HepG2 (cell line): ENCODE measurements at regions not wholly inside any gene's neighbourhood (a gene's known extent, or its start where the extent isn't known, plus 50 kb on each side); places are given as distances from the start of the nearest gene placed in this dataset.
A peak's percentile ranks its signal among the peaks of the same experiment; 100 is the strongest.

Source experiments
- CREM ChIP-seq, 2 experiments: sonication (generic) in 1 of 2; formaldehyde crosslinking in 1 of 2; IDR thresholded peaks; 2 replicates each; pipeline versions ENCODE4 v1.4.0 to v1.6.1; 2016 to 2020; ENCODE audit warnings: antibody characterized with exemption in 1 of 2, mild to moderate bottlenecking in 1 of 2, missing genetic modification reagents in 1 of 2
- HDAC6 ChIP-seq: fragments of 200-600 bp; sonication (generic); IDR thresholded peaks from 2 replicates; pipeline ENCODE4 v1.7.0; 2017; ENCODE audit warnings: mild to moderate bottlenecking, antibody characterized with exemption, low read length, low read depth
- KAT7 ChIP-seq: IDR thresholded peaks from 2 replicates; pipeline ENCODE4 v1.6.1; 2018; ENCODE audit warnings: borderline replicate concordance, missing compliant biosample characterization
- PCBP1 ChIP-seq: fragments of 200-400 bp; formaldehyde crosslinking; IDR thresholded peaks from 2 replicates; pipeline ENCODE4 v1.6.1; 2017; ENCODE audit warnings: mild to moderate bottlenecking, low read depth, low read length, borderline replicate concordance
- RAD21 ChIP-seq: fragments of 450-650 bp; formaldehyde crosslinking; IDR thresholded peaks from 2 replicates; pipeline ENCODE4 v1.5.0; 2020; ENCODE audit warnings: mild to moderate bottlenecking
- STAT5B ChIP-seq: sonication (generic); formaldehyde crosslinking; IDR thresholded peaks from 2 replicates; pipeline ENCODE4 v1.4.0; 2020; ENCODE audit warnings: missing genetic modification reagents
- TAF1 ChIP-seq: sonication (generic); formaldehyde crosslinking; IDR thresholded peaks from 2 replicates; pipeline ENCODE4 v1.4.0; 2020; ENCODE audit warnings: missing genetic modification reagents
- ZNF766 ChIP-seq: sonication (generic); formaldehyde crosslinking; IDR thresholded peaks from 2 replicates; pipeline ENCODE4 v1.5.0; 2020; ENCODE audit warnings: missing genetic modification reagents, borderline replicate concordance
- TF ChIP-seq, protein P1 (sequence below): sonication (generic); formaldehyde crosslinking; IDR thresholded peaks from 2 replicates; pipeline ENCODE4 v1.5.0; 2020; ENCODE audit warnings: mild to moderate bottlenecking, missing genetic modification reagents, moderate library complexity
- TF ChIP-seq, protein P2 (sequence below): sonication (generic); formaldehyde crosslinking; IDR thresholded peaks from 2 replicates; pipeline ENCODE4 v1.5.0; 2020; ENCODE audit warnings: missing genetic modification reagents, mild to moderate bottlenecking, borderline replicate concordance

DNA sequence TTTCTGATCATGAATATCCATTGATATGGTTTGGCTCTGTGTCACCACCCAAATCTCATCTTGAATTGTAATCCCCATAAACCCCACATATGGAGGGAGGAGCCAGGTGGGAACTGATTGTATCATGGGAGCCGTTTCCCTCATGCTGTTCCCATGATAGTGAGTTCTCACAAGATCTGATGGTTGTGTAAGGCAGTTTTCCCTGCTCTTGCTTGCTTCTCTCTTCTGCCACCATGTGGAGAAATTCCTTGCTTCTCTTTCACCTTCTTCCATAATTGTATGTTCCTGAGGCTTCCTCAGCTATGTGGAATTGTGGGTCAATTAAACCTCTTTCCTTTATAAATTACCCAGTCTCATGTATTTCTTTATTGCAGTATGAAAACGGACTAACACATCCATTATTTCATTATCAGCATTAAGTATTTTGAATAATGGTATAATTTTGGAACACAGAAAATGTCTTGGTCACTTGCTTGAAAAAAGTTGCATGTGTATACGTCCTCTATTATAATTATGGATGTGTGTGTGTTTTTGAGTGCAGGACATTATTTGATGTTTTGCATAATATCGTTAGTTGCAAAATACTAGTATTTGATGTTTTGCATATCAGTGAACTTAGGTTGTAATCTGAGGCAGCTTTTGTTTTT is 334.6 kb downstream of the PCDH10 start:
- TF ChIP-seq, protein P1, sequence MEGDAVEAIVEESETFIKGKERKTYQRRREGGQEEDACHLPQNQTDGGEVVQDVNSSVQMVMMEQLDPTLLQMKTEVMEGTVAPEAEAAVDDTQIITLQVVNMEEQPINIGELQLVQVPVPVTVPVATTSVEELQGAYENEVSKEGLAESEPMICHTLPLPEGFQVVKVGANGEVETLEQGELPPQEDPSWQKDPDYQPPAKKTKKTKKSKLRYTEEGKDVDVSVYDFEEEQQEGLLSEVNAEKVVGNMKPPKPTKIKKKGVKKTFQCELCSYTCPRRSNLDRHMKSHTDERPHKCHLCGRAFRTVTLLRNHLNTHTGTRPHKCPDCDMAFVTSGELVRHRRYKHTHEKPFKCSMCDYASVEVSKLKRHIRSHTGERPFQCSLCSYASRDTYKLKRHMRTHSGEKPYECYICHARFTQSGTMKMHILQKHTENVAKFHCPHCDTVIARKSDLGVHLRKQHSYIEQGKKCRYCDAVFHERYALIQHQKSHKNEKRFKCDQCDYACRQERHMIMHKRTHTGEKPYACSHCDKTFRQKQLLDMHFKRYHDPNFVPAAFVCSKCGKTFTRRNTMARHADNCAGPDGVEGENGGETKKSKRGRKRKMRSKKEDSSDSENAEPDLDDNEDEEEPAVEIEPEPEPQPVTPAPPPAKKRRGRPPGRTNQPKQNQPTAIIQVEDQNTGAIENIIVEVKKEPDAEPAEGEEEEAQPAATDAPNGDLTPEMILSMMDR (CRISPR knock-in tag) = peak; percentile 59
- TF ChIP-seq PCBP1 = no peak
- TF ChIP-seq CREM (IDR thresholded peaks at IDR 0.05) = no peak
- no peak for TF ChIP-seq CREM (CRISPR knock-in tag; IDR thresholded peaks at IDR 0.05)
- TF ChIP-seq KAT7 (CRISPR knock-in tag) = no peak
- no peak for TF ChIP-seq HDAC6
- no peak for TF ChIP-seq STAT5B (CRISPR knock-in tag)
- no peak for TF ChIP-seq ZNF766 (CRISPR knock-in tag)
- no peak for TF ChIP-seq RAD21 (CRISPR knock-in tag)
- TF ChIP-seq, protein P2, sequence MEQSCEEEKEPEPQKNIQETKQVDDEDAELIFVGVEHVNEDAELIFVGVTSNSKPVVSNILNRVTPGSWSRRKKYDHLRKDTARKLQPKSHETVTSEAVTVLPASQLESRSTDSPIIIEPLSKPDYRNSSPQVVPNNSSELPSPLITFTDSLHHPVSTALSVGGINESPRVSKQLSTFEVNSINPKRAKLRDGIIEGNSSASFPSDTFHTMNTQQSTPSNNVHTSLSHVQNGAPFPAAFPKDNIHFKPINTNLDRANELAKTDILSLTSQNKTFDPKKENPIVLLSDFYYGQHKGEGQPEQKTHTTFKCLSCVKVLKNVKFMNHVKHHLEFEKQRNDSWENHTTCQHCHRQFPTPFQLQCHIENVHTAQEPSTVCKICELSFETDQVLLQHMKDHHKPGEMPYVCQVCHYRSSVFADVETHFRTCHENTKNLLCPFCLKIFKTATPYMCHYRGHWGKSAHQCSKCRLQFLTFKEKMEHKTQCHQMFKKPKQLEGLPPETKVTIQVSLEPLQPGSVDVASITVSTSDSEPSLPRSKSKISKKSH (CRISPR knock-in tag) = no peak
- TF ChIP-seq TAF1 (CRISPR knock-in tag) = no peak
